HL-60 (cell line): ENCODE measurements at regions not wholly inside any gene's neighbourhood (a gene's known extent, or its start where the extent isn't known, plus 50 kb on each side); places are given as distances from the start of the nearest gene placed in this dataset.

ENCODE experiments used
- DNase-seq, 2 experiments: peaks; one replicate each; pipeline ENCODE4 v3.0.0-alpha.2; 2010 to 2020; ENCODE audit warnings: low read depth in 1 of 2, low spot score in 1 of 2
- H3K27ac ChIP-seq: fragments of 250-450 bp; sonication (Bioruptor Pico); replicated peaks from 2 replicates; pipeline ENCODE4 v1.5.1; 2020; ENCODE audit warnings: mild to moderate bottlenecking, moderate library complexity
- H3K27me3 ChIP-seq: fragments of 250-450 bp; sonication (Bioruptor Pico); 2 replicates; pipeline ENCODE4 v1.5.1; 2021; ENCODE audit warnings: mild to moderate bottlenecking, moderate library complexity; ENCODE audit not compliant: insufficient read depth, poor library complexity, severe bottlenecking
- H3K4me3 ChIP-seq: replicated peaks from 2 replicates; pipeline ENCODE4 v1.5.1; 2011; ENCODE audit warnings: mild to moderate bottlenecking, control low read depth, low read length; ENCODE audit not compliant: insufficient read depth
- CTCF ChIP-seq: IDR thresholded peaks from one replicate; pipeline ENCODE4 v1.5.1; 2011; ENCODE audit warnings: low read length, control low read depth, inconsistent platforms; ENCODE audit not compliant: insufficient read depth
- GABPA ChIP-seq: IDR thresholded peaks from 2 replicates; pipeline ENCODE4 v1.6.1; 2012; ENCODE audit warnings: low read depth
- POLR2AphosphoS5 ChIP-seq: IDR thresholded peaks from 2 replicates; pipeline ENCODE4 v1.6.1; 2012; ENCODE audit warnings: low read depth
- SPI1 ChIP-seq: IDR thresholded peaks from 2 replicates; pipeline ENCODE4 v1.6.1; 2012; ENCODE audit warnings: low read depth, mild to moderate bottlenecking, borderline replicate concordance
- TF ChIP-seq, protein P1 (sequence below): IDR thresholded peaks from 2 replicates; pipeline ENCODE4 v1.6.1; 2012; ENCODE audit warnings: low read depth; ENCODE audit not compliant: insufficient replicate concordance

GRCh38 chr4:186472948-186473347 is 82.4 kb downstream of the MTNR1A start:
- H3K27ac ChIP-seq = no peak overlapping the region
- H3K4me3 ChIP-seq = no peak overlapping the region
- TF ChIP-seq CTCF (peak; percentile 16), POLR2AphosphoS5 (no peak)
- H3K27me3 ChIP-seq = no peaks in the 10 kb centered on the region
- DNase-seq = no peak

DNA sequence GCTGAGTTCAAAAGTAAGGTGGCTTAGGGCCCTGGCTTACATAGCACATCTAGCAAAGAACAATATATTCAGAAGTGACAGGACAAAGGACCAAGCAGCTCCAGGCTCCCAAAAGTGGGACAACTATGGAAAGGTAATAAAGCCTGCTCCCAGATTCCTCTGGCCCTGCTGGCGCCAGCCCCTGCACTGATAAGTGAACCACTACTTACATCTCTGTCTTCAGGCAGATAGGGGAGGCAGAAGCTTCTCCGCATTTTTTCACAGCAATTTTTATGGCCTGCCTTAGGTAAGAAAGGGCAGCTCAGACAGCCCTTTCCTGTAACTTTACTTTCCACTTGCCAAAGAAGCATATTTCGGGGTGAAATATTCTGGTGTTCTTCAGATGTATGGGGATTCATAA is 83.9 kb downstream of the MTNR1A start:
- Histone ChIP-seq H3K4me3 (no peak overlapping the region), H3K27me3 (no peaks in the 10 kb centered on the region), H3K27ac (no peak overlapping the region)
- TF ChIP-seq SPI1 (no peak), POLR2AphosphoS5 (no peak), CTCF (no peak), GABPA (no peak)
- TF ChIP-seq, protein P1, sequence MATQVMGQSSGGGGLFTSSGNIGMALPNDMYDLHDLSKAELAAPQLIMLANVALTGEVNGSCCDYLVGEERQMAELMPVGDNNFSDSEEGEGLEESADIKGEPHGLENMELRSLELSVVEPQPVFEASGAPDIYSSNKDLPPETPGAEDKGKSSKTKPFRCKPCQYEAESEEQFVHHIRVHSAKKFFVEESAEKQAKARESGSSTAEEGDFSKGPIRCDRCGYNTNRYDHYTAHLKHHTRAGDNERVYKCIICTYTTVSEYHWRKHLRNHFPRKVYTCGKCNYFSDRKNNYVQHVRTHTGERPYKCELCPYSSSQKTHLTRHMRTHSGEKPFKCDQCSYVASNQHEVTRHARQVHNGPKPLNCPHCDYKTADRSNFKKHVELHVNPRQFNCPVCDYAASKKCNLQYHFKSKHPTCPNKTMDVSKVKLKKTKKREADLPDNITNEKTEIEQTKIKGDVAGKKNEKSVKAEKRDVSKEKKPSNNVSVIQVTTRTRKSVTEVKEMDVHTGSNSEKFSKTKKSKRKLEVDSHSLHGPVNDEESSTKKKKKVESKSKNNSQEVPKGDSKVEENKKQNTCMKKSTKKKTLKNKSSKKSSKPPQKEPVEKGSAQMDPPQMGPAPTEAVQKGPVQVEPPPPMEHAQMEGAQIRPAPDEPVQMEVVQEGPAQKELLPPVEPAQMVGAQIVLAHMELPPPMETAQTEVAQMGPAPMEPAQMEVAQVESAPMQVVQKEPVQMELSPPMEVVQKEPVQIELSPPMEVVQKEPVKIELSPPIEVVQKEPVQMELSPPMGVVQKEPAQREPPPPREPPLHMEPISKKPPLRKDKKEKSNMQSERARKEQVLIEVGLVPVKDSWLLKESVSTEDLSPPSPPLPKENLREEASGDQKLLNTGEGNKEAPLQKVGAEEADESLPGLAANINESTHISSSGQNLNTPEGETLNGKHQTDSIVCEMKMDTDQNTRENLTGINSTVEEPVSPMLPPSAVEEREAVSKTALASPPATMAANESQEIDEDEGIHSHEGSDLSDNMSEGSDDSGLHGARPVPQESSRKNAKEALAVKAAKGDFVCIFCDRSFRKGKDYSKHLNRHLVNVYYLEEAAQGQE = no peak
- DNase-seq = no peak

DNA sequence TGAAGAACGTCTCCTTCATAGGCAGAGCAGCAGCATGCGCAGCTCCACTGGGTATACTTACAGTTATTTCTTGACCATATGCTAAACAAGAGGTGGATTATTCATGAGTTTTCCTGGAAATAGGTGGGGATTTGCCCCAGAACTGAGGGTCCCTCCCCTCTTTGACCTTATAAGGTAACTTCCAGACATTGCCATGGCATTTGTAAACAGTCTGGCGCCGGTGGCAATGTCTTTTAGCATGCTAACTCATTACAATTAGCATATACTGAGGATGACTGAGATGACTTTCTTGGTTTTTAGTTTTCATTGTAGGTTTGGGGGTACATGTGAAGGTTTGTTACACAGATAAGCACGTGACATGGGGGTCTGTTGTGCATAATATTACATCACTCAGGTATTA is 97.3 kb downstream of the MTNR1A start:
- H3K27ac ChIP-seq = no peak overlapping the region

More for the DNA sequence above, 97.3 kb downstream of the MTNR1A start:
- no peak overlapping the region for H3K4me3 ChIP-seq
- no peak for DNase-seq
- no peak for TF ChIP-seq CTCF
- no peak for TF ChIP-seq GABPA
- TF ChIP-seq, protein P1 = no peak
- TF ChIP-seq POLR2AphosphoS5 = no peak
- TF ChIP-seq SPI1 = no peak
- H3K27me3 ChIP-seq = no peaks in the 10 kb centered on the region
